ENCODE measurements at regions not wholly inside any gene's neighbourhood (a gene's known extent, or its start where the extent isn't known, plus 50 kb on each side); places are given as distances from the start of the nearest gene placed in this dataset.
"Not testable (repeated sequence)": the region's sequence is repeated elsewhere in the genome, so short reads cannot be mapped to it uniquely, and the experiment has no call there.

GRCh38 chrX:52261125-52261462 is 76.4 kb downstream of the MAGED4 start:
- no peak for DNase-seq

GRCh38 chrX:52261463-52262194 is 76.9 kb downstream of the MAGED4 start:
- DNase-seq, result peak; percentile 92 to 95

- no peak for DNase-seq
Measured at GRCh38 chrX:52262195-52262546, 77.5 kb downstream of the MAGED4 start.

- no peak for DNase-seq
Measured at GRCh38 chrX:52263417-52263816, 78.7 kb downstream of the MAGED4 start.

GRCh38 chrX:52265713-52266112 is 81.0 kb downstream of the MAGED4 start:
- DNase-seq, result no peak

GRCh38 chrX:52268502-52268901 is 83.8 kb downstream of the MAGED4 start:
- not testable (repeated sequence) for DNase-seq

- DNase-seq, result no peak
Measured at GRCh38 chrX:52270453-52271116, 85.9 kb downstream of the MAGED4 start.

GRCh38 chrX:52271206-52271605 is 86.5 kb downstream of the MAGED4 start:
- no peak for DNase-seq

GRCh38 chrX:52277666-52278065 is 91.2 kb upstream of the XAGE2 start:
- DNase-seq, result no peak

GRCh38 chrX:52280812-52281211 is 88.0 kb upstream of the XAGE2 start:
- DNase-seq, result no peak

GRCh38 chrX:52284865-52285264 is 84.0 kb upstream of the XAGE2 start:
- DNase-seq, result no peak

- DNase-seq, result not testable (repeated sequence)
Measured at GRCh38 chrX:52298968-52299367, 69.9 kb upstream of the XAGE2 start.

- DNase-seq, result not testable (repeated sequence)
Measured at GRCh38 chrX:52308532-52308931, 60.3 kb upstream of the XAGE2 start.

All from right lung (tissue), 2 donors.